KMS-11 (cell line): ENCODE measurements at regions not wholly inside any gene's neighbourhood (a gene's known extent, or its start where the extent isn't known, plus 50 kb on each side); places are given as distances from the start of the nearest gene placed in this dataset.
"Not testable (repeated sequence)": the region's sequence is repeated elsewhere in the genome, so short reads cannot be mapped to it uniquely, and the experiment has no call there.

Source experiments
- H2AFZ ChIP-seq: fragments of 200-600 bp; sonication (generic); 2 replicates; pipeline ENCODE4 v1.6.1; 2016; ENCODE audit warnings: antibody characterized with exemption, mixed run types, low read depth
- H3K27ac ChIP-seq: fragments of 200-600 bp; sonication (generic); 2 replicates; pipeline ENCODE4 v1.6.1; 2016; ENCODE audit warnings: mild to moderate bottlenecking, mixed run types
- H3K27me3 ChIP-seq: fragments of 200-600 bp; sonication (generic); 2 replicates; pipeline ENCODE4 v1.6.1; 2017; ENCODE audit warnings: mild to moderate bottlenecking, low read depth, mixed run types, moderate library complexity; ENCODE audit not compliant: insufficient read depth
- H3K36me3 ChIP-seq: fragments of 200-600 bp; sonication (generic); 2 replicates; pipeline ENCODE4 v1.6.1; 2017; ENCODE audit warnings: mild to moderate bottlenecking, mixed run types; ENCODE audit not compliant: insufficient read depth
- H3K4me1 ChIP-seq: fragments of 200-600 bp; sonication (generic); 2 replicates; pipeline ENCODE4 v1.6.1; 2016; ENCODE audit warnings: mild to moderate bottlenecking, low read depth, mixed run types; ENCODE audit not compliant: poor library complexity, severe bottlenecking
- H3K4me2 ChIP-seq: fragments of 200-600 bp; sonication (generic); 2 replicates; pipeline ENCODE4 v1.7.0; 2016; ENCODE audit warnings: mild to moderate bottlenecking, mixed run types
- H3K4me3 ChIP-seq: fragments of 200-600 bp; sonication (generic); IDR thresholded peaks from 2 replicates; pipeline ENCODE4 v1.6.1; 2017; ENCODE audit warnings: low read depth, low read length, mixed read lengths; ENCODE audit not compliant: insufficient read depth
- H3K79me2 ChIP-seq: fragments of 200-600 bp; sonication (generic); 2 replicates; pipeline ENCODE4 v1.6.1; 2016; ENCODE audit warnings: low read depth, mixed run types; ENCODE audit not compliant: insufficient read depth
- H3K9ac ChIP-seq: fragments of 200-600 bp; sonication (generic); 2 replicates; pipeline ENCODE4 v1.6.1; 2016; ENCODE audit warnings: mild to moderate bottlenecking, mixed run types
- H4K20me1 ChIP-seq: fragments of 200-600 bp; sonication (generic); 2 replicates; pipeline ENCODE4 v1.6.1; 2016; ENCODE audit warnings: mild to moderate bottlenecking, mixed run types; ENCODE audit not compliant: insufficient read depth
- CTCF ChIP-seq: fragments of 200-600 bp; sonication (generic); conservative IDR thresholded peaks from 2 replicates; pipeline ENCODE4 v1.6.1; 2017; ENCODE audit warnings: low read depth, mild to moderate bottlenecking, antibody characterized with exemption, low read length, moderate library complexity, mixed read lengths

- H4K20me1 ChIP-seq: no peaks in the 10 kb centered on the region
- H3K4me2 ChIP-seq: no peak overlapping the region
- H3K79me2 ChIP-seq: no peaks in the 10 kb centered on the region
- H3K36me3 ChIP-seq: no peaks in the 10 kb centered on the region
- TF ChIP-seq CTCF: no peak
- no peak overlapping the region for H3K9ac ChIP-seq
- no peaks in the 10 kb centered on the region for H3K4me1 ChIP-seq
- no peaks in the 10 kb centered on the region for H3K27me3 ChIP-seq
- H2AFZ ChIP-seq: no peak overlapping the region
- no peak overlapping the region for H3K4me3 ChIP-seq
- H3K27ac ChIP-seq: no peak overlapping the region
Observed at GRCh38 chr11:96748639-96749370, 359.0 kb downstream of the JRKL start.

- not testable (repeated sequence) for H2AFZ ChIP-seq, H3K27ac ChIP-seq, H3K4me2 ChIP-seq, H4K20me1 ChIP-seq, H3K27me3 ChIP-seq, H3K9ac ChIP-seq, H3K36me3 ChIP-seq, H3K4me1 ChIP-seq, H3K79me2 ChIP-seq, H3K4me3 ChIP-seq
Observed at GRCh38 chr11:96751807-96752206, 362.0 kb downstream of the JRKL start.

- TF ChIP-seq CTCF: no peak
Observed at GRCh38 chr11:96752221-96752620, 362.4 kb downstream of the JRKL start.

GRCh38 chr11:96753997-96754396, 364.2 kb downstream of the JRKL start:
- TF ChIP-seq CTCF: no peak
- Histone ChIP-seq H3K4me2 (no peak overlapping the region), H3K4me3 (no peak overlapping the region), H3K27ac (no peak overlapping the region), H3K79me2 (no peaks in the 10 kb centered on the region), H2AFZ (no peak overlapping the region), H3K27me3 (no peaks in the 10 kb centered on the region), H4K20me1 (no peaks in the 10 kb centered on the region), H3K36me3 (no peaks in the 10 kb centered on the region), H3K4me1 (no peaks in the 10 kb centered on the region), H3K9ac (no peak overlapping the region)

More at GRCh38 chr11:96752221-96752620, 362.4 kb downstream of the JRKL start:
- H2AFZ ChIP-seq: no peak overlapping the region
- H3K36me3 ChIP-seq: no peaks in the 10 kb centered on the region
- H3K4me1 ChIP-seq: no peaks in the 10 kb centered on the region
- no peak overlapping the region for H3K4me3 ChIP-seq
- H3K27ac ChIP-seq: no peak overlapping the region
- H3K79me2 ChIP-seq: no peaks in the 10 kb centered on the region
- no peaks in the 10 kb centered on the region for H4K20me1 ChIP-seq
- H3K9ac ChIP-seq: no peak overlapping the region
- H3K27me3 ChIP-seq: no peaks in the 10 kb centered on the region
- no peak overlapping the region for H3K4me2 ChIP-seq

GRCh38 chr11:96755209-96755608, 365.4 kb downstream of the JRKL start:
- H3K4me2 ChIP-seq: no peak overlapping the region
- H4K20me1 ChIP-seq: no peaks in the 10 kb centered on the region
- no peak overlapping the region for H3K9ac ChIP-seq
- no peak overlapping the region for H2AFZ ChIP-seq
- H3K79me2 ChIP-seq: no peaks in the 10 kb centered on the region
- H3K4me3 ChIP-seq: no peak overlapping the region
- H3K36me3 ChIP-seq: no peaks in the 10 kb centered on the region
- no peak for TF ChIP-seq CTCF
- no peaks in the 10 kb centered on the region for H3K27me3 ChIP-seq
- no peak overlapping the region for H3K27ac ChIP-seq
- no peaks in the 10 kb centered on the region for H3K4me1 ChIP-seq
